Testis (tissue), 2 donors: ENCODE measurements at regions not wholly inside any gene's neighbourhood (a gene's known extent, or its start where the extent isn't known, plus 50 kb on each side); places are given as distances from the start of the nearest gene placed in this dataset.

Experiments
- CTCF ChIP-seq, 3 experiments: fragments of 450-650 bp in 2 of 3; fragments of 200-600 bp in 1 of 3; sonication (generic) in 1 of 3; IDR thresholded peaks; one replicate each; pipeline ENCODE4 v1.5.1; 2016 to 2019; ENCODE audit warnings: antibody characterized with exemption in 3 of 3, mild to moderate bottlenecking in 2 of 3, moderate library complexity in 1 of 3
- POLR2A ChIP-seq: fragments of 450-650 bp; IDR thresholded peaks from one replicate; pipeline ENCODE4 v1.6.1; 2017; ENCODE audit warnings: antibody characterized with exemption, mild to moderate bottlenecking, moderate library complexity

GRCh38 chr19:5243878-5244277 is 96.7 kb downstream of the PTPRS start:
- no peak for TF ChIP-seq CTCF (IDR thresholded peaks at IDR 0.05)
- no peak for TF ChIP-seq POLR2A
